Peyer's patch (tissue), 4 donors: ENCODE measurements at regions not wholly inside any gene's neighbourhood (a gene's known extent, or its start where the extent isn't known, plus 50 kb on each side); places are given as distances from the start of the nearest gene placed in this dataset.

ENCODE experiments used
- POLR2A ChIP-seq, 2 donors: fragments of 450-650 bp; IDR thresholded peaks; one replicate each; pipeline ENCODE4 v1.5.1; 2017; ENCODE audit warnings: antibody characterized with exemption in 2 of 2, mild to moderate bottlenecking in 2 of 2, moderate library complexity in 2 of 2
- TF ChIP-seq, protein P1 (sequence below), 6 experiments: fragments of 450-650 bp in 4 of 6; fragments of 200-600 bp in 2 of 6; sonication (generic) in 1 of 6; IDR thresholded peaks; one replicate each; pipeline ENCODE4 v1.5.1; 2017 to 2019; ENCODE audit warnings: antibody characterized with exemption in 6 of 6, mild to moderate bottlenecking in 3 of 6, moderate library complexity in 1 of 6

DNA sequence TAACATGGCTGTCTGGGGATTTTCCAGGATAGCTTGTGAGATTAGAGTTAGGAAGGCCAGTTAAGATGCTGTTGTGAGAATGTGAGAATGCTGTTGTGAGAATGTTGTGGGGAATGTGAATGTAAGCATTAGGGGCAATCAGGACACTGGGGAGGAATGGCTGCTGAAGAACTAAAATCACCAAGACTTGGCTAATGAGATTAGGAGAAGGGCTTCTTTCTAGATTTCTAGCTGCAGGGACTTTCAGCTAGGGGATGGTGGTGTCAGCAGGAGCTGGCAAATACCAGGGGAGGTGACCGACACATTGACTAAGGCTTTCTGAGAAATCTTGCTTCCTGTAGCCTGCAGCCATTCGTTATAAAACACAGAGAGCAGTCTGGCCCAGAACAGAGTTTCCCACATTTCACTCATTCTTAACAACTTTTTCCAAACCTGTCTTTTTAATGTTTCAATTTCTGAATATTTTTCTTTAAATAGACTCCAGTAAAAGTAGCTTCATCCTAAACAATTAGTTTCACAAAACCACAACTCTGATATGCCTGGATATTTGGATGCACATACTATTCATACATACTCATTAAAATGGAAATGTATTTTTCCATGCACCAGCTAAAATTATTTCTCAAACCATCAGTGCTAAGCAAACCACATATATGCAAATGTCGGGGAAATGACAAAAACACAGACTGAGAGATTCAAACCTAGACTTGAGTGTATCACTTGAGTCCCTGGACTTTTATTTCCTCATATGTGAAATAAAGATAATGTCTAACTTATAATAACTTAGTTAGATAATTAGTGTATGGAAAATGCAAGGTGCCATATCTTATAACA is 89.3 kb upstream of the TNC start:
- TF ChIP-seq, protein P1, sequence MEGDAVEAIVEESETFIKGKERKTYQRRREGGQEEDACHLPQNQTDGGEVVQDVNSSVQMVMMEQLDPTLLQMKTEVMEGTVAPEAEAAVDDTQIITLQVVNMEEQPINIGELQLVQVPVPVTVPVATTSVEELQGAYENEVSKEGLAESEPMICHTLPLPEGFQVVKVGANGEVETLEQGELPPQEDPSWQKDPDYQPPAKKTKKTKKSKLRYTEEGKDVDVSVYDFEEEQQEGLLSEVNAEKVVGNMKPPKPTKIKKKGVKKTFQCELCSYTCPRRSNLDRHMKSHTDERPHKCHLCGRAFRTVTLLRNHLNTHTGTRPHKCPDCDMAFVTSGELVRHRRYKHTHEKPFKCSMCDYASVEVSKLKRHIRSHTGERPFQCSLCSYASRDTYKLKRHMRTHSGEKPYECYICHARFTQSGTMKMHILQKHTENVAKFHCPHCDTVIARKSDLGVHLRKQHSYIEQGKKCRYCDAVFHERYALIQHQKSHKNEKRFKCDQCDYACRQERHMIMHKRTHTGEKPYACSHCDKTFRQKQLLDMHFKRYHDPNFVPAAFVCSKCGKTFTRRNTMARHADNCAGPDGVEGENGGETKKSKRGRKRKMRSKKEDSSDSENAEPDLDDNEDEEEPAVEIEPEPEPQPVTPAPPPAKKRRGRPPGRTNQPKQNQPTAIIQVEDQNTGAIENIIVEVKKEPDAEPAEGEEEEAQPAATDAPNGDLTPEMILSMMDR (IDR thresholded peaks at IDR 0.05), result no peak
- TF ChIP-seq POLR2A (IDR thresholded peaks at IDR 0.05), result no peak
